HG02852 (cell line): ENCODE measurements at regions not wholly inside any gene's neighbourhood (a gene's known extent, or its start where the extent isn't known, plus 50 kb on each side); places are given as distances from the start of the nearest gene placed in this dataset.

ENCODE experiments used
- ATAC-seq: cut with Tn5 transposase; IDR thresholded peaks from one replicate; pipeline ENCODE4 v1.9.1; 2021; ENCODE audit warnings: mild to moderate bottlenecking, moderate library complexity; ENCODE audit not compliant: unreplicated experiment

GRCh38 chr3:148604270-148605085, 93.2 kb upstream of the AGTR1 start:
- ATAC-seq: no peak

- no peak for ATAC-seq
Measured at GRCh38 chr3:148605521-148605920, 92.2 kb upstream of the AGTR1 start.

GRCh38 chr3:148606979-148607378, 90.7 kb upstream of the AGTR1 start:
- ATAC-seq: no peak

GRCh38 chr3:148607491-148607890, 90.2 kb upstream of the AGTR1 start:
- no peak for ATAC-seq

GRCh38 chr3:148612278-148612677, 85.4 kb upstream of the AGTR1 start:
- no peak for ATAC-seq

GRCh38 chr3:148615382-148615781, 82.3 kb upstream of the AGTR1 start:
- ATAC-seq: no peak

- ATAC-seq: no peak
Measured at GRCh38 chr3:148625095-148625736, 72.5 kb upstream of the AGTR1 start.

- ATAC-seq: no peak
Measured at GRCh38 chr3:148625991-148626390, 71.7 kb upstream of the AGTR1 start.

GRCh38 chr3:148629006-148629405, 68.7 kb upstream of the AGTR1 start:
- ATAC-seq: no peak

- ATAC-seq: no peak
Measured at GRCh38 chr3:148631124-148631903, 66.4 kb upstream of the AGTR1 start.

GRCh38 chr3:148641722-148642121, 56.0 kb upstream of the AGTR1 start:
- ATAC-seq: no peak

GRCh38 chr3:148642214-148642613, 55.5 kb upstream of the AGTR1 start:
- no peak for ATAC-seq

GRCh38 chr3:148642616-148643015, 55.1 kb upstream of the AGTR1 start:
- ATAC-seq: no peak

- no peak for ATAC-seq
Measured at GRCh38 chr3:148643389-148643840, 54.3 kb upstream of the AGTR1 start.

GRCh38 chr3:148646126-148646665, 51.5 kb upstream of the AGTR1 start:
- no peak for ATAC-seq
